MM.1S (cell line): ENCODE measurements at regions not wholly inside any gene's neighbourhood (a gene's known extent, or its start where the extent isn't known, plus 50 kb on each side); places are given as distances from the start of the nearest gene placed in this dataset.

Experiments
- DNase-seq: peaks from one replicate; pipeline ENCODE4 v3.0.0-alpha.2; 2015
- H2AFZ ChIP-seq: fragments of 300-600 bp; sonication (generic); 2 replicates; pipeline ENCODE4 v1.6.0; 2016; ENCODE audit warnings: antibody characterized with exemption, low read length
- H3F3A ChIP-seq: fragments of 300-600 bp; sonication (generic); 2 replicates; pipeline ENCODE4 v1.6.1; 2016; ENCODE audit warnings: mild to moderate bottlenecking, antibody characterized with exemption, low read length, moderate library complexity, mixed read lengths; ENCODE audit not compliant: insufficient read depth
- H3K27ac ChIP-seq: fragments of 300-600 bp; sonication (generic); 2 replicates; pipeline ENCODE4 v1.5.1; 2016; ENCODE audit warnings: mild to moderate bottlenecking, low read length
- H3K27me3 ChIP-seq: fragments of 300-600 bp; sonication (generic); replicated peaks from 2 replicates; pipeline ENCODE4 v1.6.0; 2016; ENCODE audit warnings: low read length; ENCODE audit not compliant: insufficient read depth
- H3K36me3 ChIP-seq: fragments of 300-600 bp; sonication (generic); replicated peaks from 2 replicates; pipeline ENCODE4 v1.6.1; 2016; ENCODE audit warnings: mild to moderate bottlenecking, low read length, mixed read lengths; ENCODE audit not compliant: insufficient read depth
- H3K4me1 ChIP-seq: fragments of 300-600 bp; sonication (generic); 2 replicates; pipeline ENCODE4 v1.6.1; 2016; ENCODE audit warnings: low read length, mixed read lengths
- H3K4me2 ChIP-seq: fragments of 300-600 bp; sonication (generic); 2 replicates; pipeline ENCODE4 v1.6.0; 2016; ENCODE audit warnings: low read depth, low read length
- H3K4me3 ChIP-seq: fragments of 300-600 bp; sonication (generic); 2 replicates; pipeline ENCODE4 v1.5.1; 2016; ENCODE audit warnings: low read length, mixed read lengths
- H3K79me2 ChIP-seq: fragments of 300-600 bp; sonication (generic); 2 replicates; pipeline ENCODE4 v1.6.1; 2016; ENCODE audit warnings: mixed run types, low read length, mixed read lengths
- H3K9ac ChIP-seq: fragments of 300-600 bp; sonication (generic); 2 replicates; pipeline ENCODE4 v1.6.1; 2016; ENCODE audit warnings: low read length, mixed read lengths
- H3K9me2 ChIP-seq: fragments of 300-600 bp; sonication (generic); replicated peaks from 2 replicates; pipeline ENCODE4 v1.6.1; 2016; ENCODE audit warnings: mild to moderate bottlenecking, low read length, mixed read lengths; ENCODE audit not compliant: insufficient read depth
- H3K9me3 ChIP-seq: fragments of 300-600 bp; sonication (generic); replicated peaks from 2 replicates; pipeline ENCODE4 v1.6.1; 2016; ENCODE audit warnings: mild to moderate bottlenecking, low read length, mixed read lengths; ENCODE audit not compliant: insufficient read depth
- H4K20me1 ChIP-seq: fragments of 300-600 bp; sonication (generic); 2 replicates; pipeline ENCODE4 v1.6.1; 2016; ENCODE audit warnings: mild to moderate bottlenecking, low read length, moderate library complexity, mixed read lengths; ENCODE audit not compliant: insufficient read depth
- EZH2 ChIP-seq: fragments of 300-600 bp; sonication (generic); optimal IDR thresholded peaks from 2 replicates; pipeline ENCODE3; 2017; ENCODE audit warnings: low read depth, mild to moderate bottlenecking, antibody characterized with exemption, low read length, mixed read lengths
- EZH2phosphoT487 ChIP-seq: fragments of 300-600 bp; sonication (generic); IDR thresholded peaks from 2 replicates; pipeline ENCODE4 v1.6.1; 2018; ENCODE audit warnings: antibody characterized with exemption, low read length
- TF ChIP-seq, protein P1 (sequence below): fragments of 300-600 bp; sonication (generic); IDR thresholded peaks from 2 replicates; pipeline ENCODE4 v1.5.1; 2016; ENCODE audit warnings: antibody characterized with exemption, low read length, mixed read lengths

DNA sequence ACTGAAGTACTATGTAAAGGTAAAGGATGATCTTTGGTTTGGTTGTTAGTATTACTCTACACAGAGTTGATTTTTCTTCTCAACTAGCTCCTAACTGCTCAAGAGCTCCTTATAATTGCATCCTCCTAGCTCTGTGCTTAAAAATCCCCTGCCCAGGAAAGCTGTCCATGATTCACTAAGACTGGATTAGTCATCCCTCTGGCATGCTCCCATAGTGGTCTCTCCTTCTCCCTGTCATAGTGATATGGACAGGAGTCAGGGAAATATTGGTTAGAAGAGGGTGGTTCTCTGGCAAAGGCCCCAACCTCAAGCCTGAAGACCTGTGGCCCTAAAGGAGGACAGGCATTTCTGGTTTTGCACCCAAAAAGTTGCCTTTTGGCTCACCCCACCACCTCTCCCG lies 242.3 kb upstream of the KCNIP4 start:
- Histone ChIP-seq H3K4me2 (no peak overlapping the region), H3K9me3 (no peaks in the 10 kb centered on the region), H3K27ac (no peak overlapping the region), H4K20me1 (no peaks in the 10 kb centered on the region), H3K27me3 (no peaks in the 10 kb centered on the region), H3K9me2 (no peaks in the 10 kb centered on the region), H3K9ac (no peak overlapping the region), H3F3A (no peaks in the 10 kb centered on the region), H3K36me3 (no peaks in the 10 kb centered on the region), H3K79me2 (no peaks in the 10 kb centered on the region), H3K4me1 (no peaks in the 10 kb centered on the region), H3K4me3 (no peak overlapping the region), H2AFZ (no peak overlapping the region)
- TF ChIP-seq, protein P1, sequence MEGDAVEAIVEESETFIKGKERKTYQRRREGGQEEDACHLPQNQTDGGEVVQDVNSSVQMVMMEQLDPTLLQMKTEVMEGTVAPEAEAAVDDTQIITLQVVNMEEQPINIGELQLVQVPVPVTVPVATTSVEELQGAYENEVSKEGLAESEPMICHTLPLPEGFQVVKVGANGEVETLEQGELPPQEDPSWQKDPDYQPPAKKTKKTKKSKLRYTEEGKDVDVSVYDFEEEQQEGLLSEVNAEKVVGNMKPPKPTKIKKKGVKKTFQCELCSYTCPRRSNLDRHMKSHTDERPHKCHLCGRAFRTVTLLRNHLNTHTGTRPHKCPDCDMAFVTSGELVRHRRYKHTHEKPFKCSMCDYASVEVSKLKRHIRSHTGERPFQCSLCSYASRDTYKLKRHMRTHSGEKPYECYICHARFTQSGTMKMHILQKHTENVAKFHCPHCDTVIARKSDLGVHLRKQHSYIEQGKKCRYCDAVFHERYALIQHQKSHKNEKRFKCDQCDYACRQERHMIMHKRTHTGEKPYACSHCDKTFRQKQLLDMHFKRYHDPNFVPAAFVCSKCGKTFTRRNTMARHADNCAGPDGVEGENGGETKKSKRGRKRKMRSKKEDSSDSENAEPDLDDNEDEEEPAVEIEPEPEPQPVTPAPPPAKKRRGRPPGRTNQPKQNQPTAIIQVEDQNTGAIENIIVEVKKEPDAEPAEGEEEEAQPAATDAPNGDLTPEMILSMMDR = no peak
- no peak for TF ChIP-seq EZH2phosphoT487
- no peak for TF ChIP-seq EZH2
- DNase-seq = no peak

DNA sequence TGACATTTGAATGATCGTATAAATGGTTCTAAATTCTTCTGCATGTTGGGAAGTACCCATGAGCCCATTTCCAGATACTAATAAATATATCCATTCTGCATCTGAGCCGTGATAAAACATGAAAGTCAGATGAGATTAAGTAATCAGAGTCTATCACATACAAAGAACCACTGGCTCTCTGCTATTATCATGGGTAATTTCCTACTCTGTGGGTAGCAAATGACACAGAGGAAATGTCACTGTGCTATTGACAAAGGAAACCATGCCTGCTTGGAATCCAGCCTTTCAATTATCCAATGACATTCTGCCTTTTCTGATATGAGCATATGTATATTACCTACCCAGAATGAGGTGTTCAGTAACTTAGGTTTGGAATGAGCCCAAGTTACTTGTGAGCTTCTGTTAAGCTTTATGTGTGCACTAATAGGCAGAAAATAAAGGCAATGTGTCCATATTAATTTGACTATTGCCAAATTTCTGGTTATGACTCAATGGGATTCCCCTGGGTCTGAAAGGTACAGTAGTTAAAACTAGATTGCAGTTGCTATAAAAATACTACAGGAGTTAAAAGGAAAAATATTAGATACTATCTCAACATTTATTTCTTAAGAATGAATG lies 238.7 kb upstream of the KCNIP4 start:
- Histone ChIP-seq H3K9me2 (no peaks in the 10 kb centered on the region), H3K79me2 (no peaks in the 10 kb centered on the region), H3K4me2 (no peak overlapping the region), H3K9me3 (no peaks in the 10 kb centered on the region), H3K9ac (no peak overlapping the region), H2AFZ (no peak overlapping the region), H3K4me3 (no peak overlapping the region), H3K27ac (no peak overlapping the region), H3K27me3 (no peaks in the 10 kb centered on the region), H3K36me3 (no peaks in the 10 kb centered on the region), H3F3A (no peaks in the 10 kb centered on the region), H4K20me1 (no peaks in the 10 kb centered on the region), H3K4me1 (no peaks in the 10 kb centered on the region)
- no peak for DNase-seq
- TF ChIP-seq EZH2 (no peak), EZH2phosphoT487 (no peak)
- TF ChIP-seq, protein P1 = no peak

DNA sequence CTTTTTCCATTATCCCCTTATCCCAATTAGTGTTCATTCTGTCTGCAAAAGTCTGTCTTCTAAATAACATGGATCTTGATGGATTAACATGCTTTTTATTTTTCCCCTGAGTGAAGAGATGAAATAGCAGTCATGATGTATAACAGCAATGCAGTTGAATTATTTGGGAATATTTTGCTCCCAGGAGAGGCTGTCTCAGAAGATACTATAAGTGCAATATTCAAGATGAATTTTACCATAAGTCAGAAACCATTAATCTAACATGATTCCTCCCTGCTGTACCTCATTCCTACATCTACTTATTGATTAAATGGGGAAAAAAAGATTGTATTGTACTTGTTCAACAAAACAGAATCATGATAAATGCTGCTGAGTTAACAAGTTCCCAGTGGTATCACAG lies 233.2 kb upstream of the KCNIP4 start:
- DNase-seq = no peak
- H3F3A ChIP-seq = no peaks in the 10 kb centered on the region
- no peak overlapping the region for H3K4me2 ChIP-seq
- no peaks in the 10 kb centered on the region for H3K36me3 ChIP-seq
- no peak overlapping the region for H2AFZ ChIP-seq
- no peaks in the 10 kb centered on the region for H4K20me1 ChIP-seq
- no peak overlapping the region for H3K4me3 ChIP-seq
- no peaks in the 10 kb centered on the region for H3K79me2 ChIP-seq
- H3K27ac ChIP-seq = no peak overlapping the region
- no peak overlapping the region for H3K9ac ChIP-seq
- no peaks in the 10 kb centered on the region for H3K9me2 ChIP-seq
- no peaks in the 10 kb centered on the region for H3K27me3 ChIP-seq
- H3K9me3 ChIP-seq = no peaks in the 10 kb centered on the region
- H3K4me1 ChIP-seq = no peaks in the 10 kb centered on the region
- no peak for TF ChIP-seq EZH2phosphoT487
- no peak for TF ChIP-seq EZH2
- TF ChIP-seq, protein P1 = no peak
